CD4-positive, alpha-beta T cell (primary cell): ENCODE measurements at regions not wholly inside any gene's neighbourhood (a gene's known extent, or its start where the extent isn't known, plus 50 kb on each side); places are given as distances from the start of the nearest gene placed in this dataset.

Experiments
- ATAC-seq: fragments of 200-7000 bp; cut with Tn5 transposase; one replicate; pipeline ENCODE4 v1.10.0; 2022; ENCODE audit warnings: mild to moderate bottlenecking; ENCODE audit not compliant: poor library complexity
- CTCF ChIA-PET: fragments of 350-600 bp; sonication (Branson Sonifier 250); formaldehyde crosslinking; loops from one replicate; lab custom pipeline; 2021; ENCODE audit warnings: antibody characterized with exemption, inconsistent platforms; lab: Charles Lee
- POLR2A ChIA-PET: fragments of 350-600 bp; sonication (Branson Sonifier 250); formaldehyde crosslinking; loops from one replicate; lab custom pipeline; 2021; ENCODE audit warnings: antibody characterized with exemption, inconsistent platforms; lab: Charles Lee
- DNase-seq, 14 experiments: peaks; one replicate each; pipeline ENCODE4 v3.0.0-alpha.2; 2013 to 2020; ENCODE audit warnings: mixed read lengths in 2 of 14
- H3K27ac ChIP-seq, 2 donors: one replicate each; pipeline versions ENCODE4 v1.5.1 to v1.7.0; 2013; ENCODE audit warnings: low read length in 2 of 2, low read depth in 1 of 2, mild to moderate bottlenecking in 1 of 2
- H3K27me3 ChIP-seq, 2 experiments: 1 replicate in 1 of 2; 2 replicates in 1 of 2; pipeline versions ENCODE4 v1.6.1 to v1.7.0; 2013; ENCODE audit warnings: low read length in 2 of 2, control low read depth in 1 of 2, mild to moderate bottlenecking in 1 of 2, moderate library complexity in 1 of 2; ENCODE audit not compliant: insufficient read depth in 2 of 2, control insufficient read depth in 1 of 2
- H3K36me3 ChIP-seq: one replicate; pipeline ENCODE4 v1.6.1; 2013; ENCODE audit warnings: low read length, control low read depth; ENCODE audit not compliant: insufficient read depth
- H3K4me1 ChIP-seq: one replicate; pipeline ENCODE4 v1.6.1; 2013; ENCODE audit warnings: low read length, control low read depth; ENCODE audit not compliant: insufficient read depth
- H3K4me3 ChIP-seq: one replicate; pipeline ENCODE4 v1.5.1; 2013; ENCODE audit warnings: mild to moderate bottlenecking, low read length, moderate library complexity
- H3K9me3 ChIP-seq, 2 experiments: 1 replicate in 1 of 2; 2 replicates in 1 of 2; pipeline versions ENCODE4 v1.6.1 to v1.7.0; 2013; ENCODE audit warnings: low read length in 2 of 2, mild to moderate bottlenecking in 2 of 2, control low read depth in 1 of 2, moderate library complexity in 1 of 2; ENCODE audit not compliant: control insufficient read depth in 1 of 2, insufficient read depth in 1 of 2
- H3K27ac Mint-ChIP-seq: one replicate; pipeline ENCODE4 v1.8.0; 2020; ENCODE audit warnings: mixed read lengths
- H3K27me3 Mint-ChIP-seq: one replicate; pipeline ENCODE4 v1.8.0; 2021; ENCODE audit warnings: mixed read lengths
- H3K36me3 Mint-ChIP-seq: one replicate; pipeline ENCODE4 v1.8.0; 2021; ENCODE audit warnings: low read depth, mixed read lengths
- H3K4me1 Mint-ChIP-seq: one replicate; pipeline ENCODE4 v1.8.0; 2021; ENCODE audit warnings: low read depth, mixed read lengths
- H3K4me3 Mint-ChIP-seq: one replicate; pipeline ENCODE4 v1.8.0; 2020; ENCODE audit warnings: mild to moderate bottlenecking, mixed read lengths
- H3K9me3 Mint-ChIP-seq: one replicate; pipeline ENCODE4 v1.8.0; 2020; ENCODE audit warnings: mixed read lengths
- intact Hi-C, 2 experiments: fragments of 100-400 bp; cut with DNase I in 1 of 2; cut with micrococcal nuclease in 1 of 2; formaldehyde crosslinking; loops; one replicate each; pipeline versions ENCODE4 v1.15.1 to v1.9.0; 2023 to 2025; cut with DNase I, micrococcal nuclease
- TF ChIP-seq, protein P1 (sequence below): fragments of 200-600 bp; IDR thresholded peaks from one replicate; pipeline ENCODE4 v1.8.0; 2022; ENCODE audit warnings: antibody characterized with exemption, mild to moderate bottlenecking

- Histone ChIP-seq H3K4me3 (no peak overlapping the region), H3K27ac (no peak overlapping the region), H3K4me1 (peaks cover 30% of the 10 kb centered on the region), H3K36me3 (no peaks in the 10 kb centered on the region), H3K27me3 (no peaks in the 10 kb centered on the region), H3K9me3 (no peaks in the 10 kb centered on the region)
- no peaks in the 10 kb centered on the region for H3K36me3 Mint-ChIP-seq
- ATAC-seq: no peak
- H3K4me1 Mint-ChIP-seq: peaks cover 22% of the 10 kb centered on the region
- no peaks in the 10 kb centered on the region for H3K9me3 Mint-ChIP-seq
- CTCF ChIA-PET: no interaction called here
- H3K27ac Mint-ChIP-seq: no peak overlapping the region
- TF ChIP-seq, protein P1, sequence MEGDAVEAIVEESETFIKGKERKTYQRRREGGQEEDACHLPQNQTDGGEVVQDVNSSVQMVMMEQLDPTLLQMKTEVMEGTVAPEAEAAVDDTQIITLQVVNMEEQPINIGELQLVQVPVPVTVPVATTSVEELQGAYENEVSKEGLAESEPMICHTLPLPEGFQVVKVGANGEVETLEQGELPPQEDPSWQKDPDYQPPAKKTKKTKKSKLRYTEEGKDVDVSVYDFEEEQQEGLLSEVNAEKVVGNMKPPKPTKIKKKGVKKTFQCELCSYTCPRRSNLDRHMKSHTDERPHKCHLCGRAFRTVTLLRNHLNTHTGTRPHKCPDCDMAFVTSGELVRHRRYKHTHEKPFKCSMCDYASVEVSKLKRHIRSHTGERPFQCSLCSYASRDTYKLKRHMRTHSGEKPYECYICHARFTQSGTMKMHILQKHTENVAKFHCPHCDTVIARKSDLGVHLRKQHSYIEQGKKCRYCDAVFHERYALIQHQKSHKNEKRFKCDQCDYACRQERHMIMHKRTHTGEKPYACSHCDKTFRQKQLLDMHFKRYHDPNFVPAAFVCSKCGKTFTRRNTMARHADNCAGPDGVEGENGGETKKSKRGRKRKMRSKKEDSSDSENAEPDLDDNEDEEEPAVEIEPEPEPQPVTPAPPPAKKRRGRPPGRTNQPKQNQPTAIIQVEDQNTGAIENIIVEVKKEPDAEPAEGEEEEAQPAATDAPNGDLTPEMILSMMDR: no peak
- no peaks in the 10 kb centered on the region for H3K27me3 Mint-ChIP-seq
- POLR2A ChIA-PET: interaction anchor here (12.5 kb wide), 1 partner anchor 113 kb away, joined by 83 read pairs; the partner anchor contains the start of gene KLF6
- no peak for DNase-seq
- intact Hi-C loops: no loop called here
- H3K4me3 Mint-ChIP-seq: no peak overlapping the region
These were observed 112.1 kb upstream of the KLF6 start for GRCh38 chr10:3897156-3897555.

DNA sequence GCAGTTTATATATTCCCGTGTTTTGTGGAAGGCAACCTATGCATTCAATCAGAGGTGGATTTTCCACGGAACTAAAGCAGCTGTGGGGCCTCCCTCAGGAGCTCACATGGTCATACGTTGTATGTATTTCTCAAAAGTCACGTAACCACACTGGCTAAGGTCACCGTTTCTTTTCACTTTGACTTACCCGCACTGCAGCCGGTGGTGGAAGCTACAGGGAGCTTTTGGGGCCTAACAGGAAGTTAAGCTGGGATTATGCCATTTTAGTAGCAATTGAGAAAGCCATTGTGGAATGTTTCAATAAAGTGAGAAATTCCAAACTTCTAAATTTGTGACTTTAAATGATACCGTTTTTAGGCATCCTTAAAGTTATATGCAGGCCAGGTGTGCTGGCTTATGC lies 111.2 kb upstream of the KLF6 start:
- no peak overlapping the region for H3K27ac ChIP-seq
- POLR2A ChIA-PET: interaction anchor here (12.5 kb wide), 1 partner anchor 112 kb away, joined by 83 read pairs; the partner anchor contains the start of gene KLF6
- TF ChIP-seq, protein P1: no peak
- H3K4me3 ChIP-seq: no peak overlapping the region
- Mint-ChIP-seq H3K36me3 (no peaks in the 10 kb centered on the region), H3K27me3 (no peaks in the 10 kb centered on the region), H3K9me3 (no peaks in the 10 kb centered on the region), H3K4me1 (peaks cover 16% of the 10 kb centered on the region), H3K4me3 (no peak overlapping the region), H3K27ac (no peak overlapping the region)
- ATAC-seq: no peak
- H3K4me1 ChIP-seq: peaks cover 36% of the 10 kb centered on the region
- CTCF ChIA-PET: no interaction called here
- no peak for DNase-seq
- H3K36me3 ChIP-seq: no peaks in the 10 kb centered on the region
- H3K9me3 ChIP-seq: no peaks in the 10 kb centered on the region
- H3K27me3 ChIP-seq: no peaks in the 10 kb centered on the region
- intact Hi-C loops: no loop called here

DNA sequence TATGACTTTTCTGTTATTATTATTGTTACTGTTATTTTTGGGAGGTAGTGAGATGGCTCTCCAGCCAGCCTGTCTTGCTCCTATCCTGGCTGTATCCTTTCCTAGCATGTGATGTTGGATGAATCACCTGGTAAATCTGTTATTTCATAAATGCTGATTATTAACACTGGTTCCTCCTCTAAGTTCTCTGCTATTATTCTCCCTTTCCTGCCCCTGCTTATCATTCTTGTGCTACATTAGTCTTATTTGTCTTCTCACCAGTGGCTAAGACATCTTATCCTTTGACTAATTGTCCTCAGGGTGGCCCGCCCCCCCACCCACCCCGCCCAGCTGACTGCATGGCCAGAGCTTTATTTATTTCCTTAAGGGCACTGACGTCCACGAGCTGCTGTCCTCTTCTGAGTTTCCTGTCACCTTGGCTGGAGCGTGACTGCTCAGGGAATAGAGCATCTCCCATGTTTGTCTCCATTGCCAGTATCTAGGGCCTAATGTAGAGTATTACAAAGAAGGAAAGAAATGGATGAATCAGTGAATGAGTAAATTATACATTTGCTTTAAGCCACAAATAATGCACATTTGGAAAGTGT lies 110.1 kb upstream of the KLF6 start:
- no peaks in the 10 kb centered on the region for H3K9me3 ChIP-seq
- no peak for DNase-seq
- H3K27me3 ChIP-seq: no peaks in the 10 kb centered on the region
- no peak for ATAC-seq
- no peaks in the 10 kb centered on the region for H3K36me3 Mint-ChIP-seq
- H3K27ac Mint-ChIP-seq: no peak overlapping the region
- no peaks in the 10 kb centered on the region for H3K9me3 Mint-ChIP-seq
- peaks cover 15% of the 10 kb centered on the region for H3K4me1 Mint-ChIP-seq
- H3K27me3 Mint-ChIP-seq: no peaks in the 10 kb centered on the region
- TF ChIP-seq, protein P1: no peak
- no peak overlapping the region for H3K4me3 Mint-ChIP-seq
- H3K36me3 ChIP-seq: no peaks in the 10 kb centered on the region
- ChIA-PET POLR2A (interaction anchor here (12.5 kb wide), 1 partner anchor 111 kb away, joined by 83 read pairs; the partner anchor contains the start of gene KLF6), CTCF (no interaction called here)
- intact Hi-C loops: no loop called here
- H3K4me1 ChIP-seq: peaks cover 32% of the 10 kb centered on the region
- H3K27ac ChIP-seq: no peak overlapping the region
- H3K4me3 ChIP-seq: no peak overlapping the region
